ENCODE measurements at regions not wholly inside any gene's neighbourhood (a gene's known extent, or its start where the extent isn't known, plus 50 kb on each side); places are given as distances from the start of the nearest gene placed in this dataset.
"Not testable (repeated sequence)": the region's sequence is repeated elsewhere in the genome, so short reads cannot be mapped to it uniquely, and the experiment has no call there.

- no peak for DNase-seq (ENCODE audit: low read depth in 2 of 2)
These were observed 585.3 kb upstream of the ARID1B start for GRCh38 chr6:156191895-156192294.

GRCh38 chr6:156191390-156191789 lies 585.8 kb upstream of the ARID1B start:
- DNase-seq (ENCODE audit: low read depth in 2 of 2): not testable (repeated sequence)

- no peak for DNase-seq (ENCODE audit: low read depth in 2 of 2)
These were observed 586.9 kb upstream of the ARID1B start for GRCh38 chr6:156190270-156190669.

- no peak for DNase-seq (ENCODE audit: low read depth in 2 of 2)
These were observed 587.5 kb upstream of the ARID1B start for GRCh38 chr6:156189714-156190113.

- DNase-seq (ENCODE audit: low read depth in 2 of 2): no peak
These were observed 588.0 kb upstream of the ARID1B start for GRCh38 chr6:156189195-156189594.

GRCh38 chr6:156185113-156185512 lies 592.1 kb upstream of the ARID1B start:
- DNase-seq (ENCODE audit: low read depth in 2 of 2): no peak

GRCh38 chr6:156183678-156184077 lies 593.5 kb upstream of the ARID1B start:
- no peak for DNase-seq (ENCODE audit: low read depth in 2 of 2)

GRCh38 chr6:156182356-156182755 lies 594.8 kb upstream of the ARID1B start:
- DNase-seq (ENCODE audit: low read depth in 2 of 2): no peak

- no peak for DNase-seq (ENCODE audit: low read depth in 2 of 2)
These were observed 595.7 kb upstream of the ARID1B start for GRCh38 chr6:156181506-156181905.

- DNase-seq (ENCODE audit: low read depth in 2 of 2): no peak
These were observed 601.2 kb upstream of the ARID1B start for GRCh38 chr6:156175971-156176421.

- no peak for DNase-seq (ENCODE audit: low read depth in 2 of 2)
These were observed 601.7 kb upstream of the ARID1B start for GRCh38 chr6:156175433-156175832.

- peak; percentile 34 to 42 for DNase-seq (ENCODE audit: low read depth in 2 of 2)
These were observed 602.9 kb upstream of the ARID1B start for GRCh38 chr6:156174031-156174890.

GRCh38 chr6:156169371-156169770 lies 607.8 kb upstream of the ARID1B start:
- DNase-seq (ENCODE audit: low read depth in 2 of 2): no peak

- no peak for DNase-seq (ENCODE audit: low read depth in 2 of 2)
These were observed 609.5 kb upstream of the ARID1B start for GRCh38 chr6:156167625-156168071.

GRCh38 chr6:156167016-156167624 lies 610.1 kb upstream of the ARID1B start:
- no peak for DNase-seq (ENCODE audit: low read depth in 2 of 2)

GRCh38 chr6:156166093-156166492 lies 611.1 kb upstream of the ARID1B start:
- DNase-seq (ENCODE audit: low read depth in 2 of 2): no peak

- no peak for DNase-seq (ENCODE audit: low read depth in 2 of 2)
These were observed 612.3 kb upstream of the ARID1B start for GRCh38 chr6:156164701-156165452.

GRCh38 chr6:156163311-156163710 lies 613.9 kb upstream of the ARID1B start:
- no peak for DNase-seq (ENCODE audit: low read depth in 2 of 2)

GRCh38 chr6:156161471-156161870 lies 615.7 kb upstream of the ARID1B start:
- no peak for DNase-seq (ENCODE audit: low read depth in 2 of 2)

GRCh38 chr6:156160795-156161165 lies 616.4 kb upstream of the ARID1B start:
- no peak for DNase-seq (ENCODE audit: low read depth in 2 of 2)

GRCh38 chr6:156160007-156160794 lies 617.0 kb upstream of the ARID1B start:
- no peak for DNase-seq (ENCODE audit: low read depth in 2 of 2)

GRCh38 chr6:156154896-156155295 lies 622.3 kb upstream of the ARID1B start:
- no peak for DNase-seq (ENCODE audit: low read depth in 2 of 2)
